ENCODE measurements at regions not wholly inside any gene's neighbourhood (a gene's known extent, or its start where the extent isn't known, plus 50 kb on each side); places are given as distances from the start of the nearest gene placed in this dataset.
"Not testable (repeated sequence)": the region's sequence is repeated elsewhere in the genome, so short reads cannot be mapped to it uniquely, and the experiment has no call there.

GRCh38 chr10:44278837-44279324 lies 106.0 kb downstream of the CXCL12 start:
- Histone ChIP-seq H3K27ac (ENCODE audit: control insufficient read depth, insufficient read depth, low read length) (no peak overlapping the region), H4K20me1 (ENCODE audit: control insufficient read depth, extremely low read depth, insufficient read depth, low read length) (no peaks in the 10 kb centered on the region), H3K4me2 (ENCODE audit: control insufficient read depth, extremely low read depth, insufficient read depth, low read depth, low read length) (no peak overlapping the region), H3K4me1 (ENCODE audit: control insufficient read depth, extremely low read depth, insufficient read depth, low read length) (no peaks in the 10 kb centered on the region), H3K9ac (ENCODE audit: control insufficient read depth, extremely low read depth, insufficient read depth, low read length) (no peak overlapping the region), H3K36me3 (ENCODE audit: control insufficient read depth in 2 of 2, extremely low read depth in 1 of 2, insufficient read depth in 2 of 2, low read length in 2 of 2) (no peaks in the 10 kb centered on the region), H3K4me3 (ENCODE audit: control insufficient read depth in 2 of 3, extremely low read depth in 1 of 3, insufficient read depth in 2 of 3, low read depth in 1 of 3, low read length in 3 of 3) (no peak overlapping the region), H3K79me2 (ENCODE audit: control insufficient read depth, insufficient read depth, low read length) (no peaks in the 10 kb centered on the region), H3K9me1 (ENCODE audit: control insufficient read depth, extremely low read depth, insufficient read depth, low read length) (no peaks in the 10 kb centered on the region), H3K9me3 (ENCODE audit: control insufficient read depth, low read depth, low read length) (no peaks in the 10 kb centered on the region), H2AFZ (ENCODE audit: control insufficient read depth, low read length) (no peak overlapping the region), H3K27me3 (ENCODE audit: control insufficient read depth, extremely low read depth, insufficient read depth, low read length) (no peaks in the 10 kb centered on the region)
- FAIRE-seq (no peak), DNase-seq (ENCODE audit: low read depth, low spot score) (no peak)
- dilution Hi-C loops (cut with MboI; ENCODE audit: extremely low pct_ligation_motif_present, low sequenced_read_pairs): no loop called here
- TF ChIP-seq CTCF (optimal IDR thresholded peaks at IDR 0.05 in 1 of 3, IDR thresholded peaks at IDR 0.05 in 1 of 3, conservative IDR thresholded peaks at IDR 0.05 in 1 of 3; ENCODE audit: extremely low read depth in 1 of 3, insufficient read depth in 2 of 3, low read length in 3 of 3) (no peak), EZH2 (IDR thresholded peaks at IDR 0.05; ENCODE audit: low read length) (no peak)

GRCh38 chr10:44268435-44268948 lies 116.4 kb downstream of the CXCL12 start:
- H2AFZ ChIP-seq (ENCODE audit: control insufficient read depth, low read length); H3K4me2 ChIP-seq (ENCODE audit: control insufficient read depth, extremely low read depth, insufficient read depth, low read depth, low read length); H3K79me2 ChIP-seq (ENCODE audit: control insufficient read depth, insufficient read depth, low read length); H3K4me3 ChIP-seq (ENCODE audit: control insufficient read depth in 2 of 3, extremely low read depth in 1 of 3, insufficient read depth in 2 of 3, low read depth in 1 of 3, low read length in 3 of 3); H4K20me1 ChIP-seq (ENCODE audit: control insufficient read depth, extremely low read depth, insufficient read depth, low read length); H3K9me3 ChIP-seq (ENCODE audit: control insufficient read depth, low read depth, low read length); dilution Hi-C loops (cut with MboI; ENCODE audit: extremely low pct_ligation_motif_present, low sequenced_read_pairs); H3K9ac ChIP-seq (ENCODE audit: control insufficient read depth, extremely low read depth, insufficient read depth, low read length); H3K36me3 ChIP-seq (ENCODE audit: control insufficient read depth in 2 of 2, extremely low read depth in 1 of 2, insufficient read depth in 2 of 2, low read length in 2 of 2); DNase-seq (ENCODE audit: low read depth, low spot score); H3K4me1 ChIP-seq (ENCODE audit: control insufficient read depth, extremely low read depth, insufficient read depth, low read length); H3K27ac ChIP-seq (ENCODE audit: control insufficient read depth, insufficient read depth, low read length); H3K27me3 ChIP-seq (ENCODE audit: control insufficient read depth, extremely low read depth, insufficient read depth, low read length); H3K9me1 ChIP-seq (ENCODE audit: control insufficient read depth, extremely low read depth, insufficient read depth, low read length); FAIRE-seq: not testable (repeated sequence)

GRCh38 chr10:44267007-44267406 lies 117.9 kb downstream of the CXCL12 start:
- Histone ChIP-seq H3K27ac (ENCODE audit: control insufficient read depth, insufficient read depth, low read length) (no peak overlapping the region), H3K9me3 (ENCODE audit: control insufficient read depth, low read depth, low read length) (no peaks in the 10 kb centered on the region)

More at GRCh38 chr10:44267007-44267406, 117.9 kb downstream of the CXCL12 start:
- Histone ChIP-seq H3K27me3 (ENCODE audit: control insufficient read depth, extremely low read depth, insufficient read depth, low read length) (no peaks in the 10 kb centered on the region), H3K4me3 (ENCODE audit: control insufficient read depth in 2 of 3, extremely low read depth in 1 of 3, insufficient read depth in 2 of 3, low read depth in 1 of 3, low read length in 3 of 3) (no peak overlapping the region), H3K36me3 (ENCODE audit: control insufficient read depth in 2 of 2, extremely low read depth in 1 of 2, insufficient read depth in 2 of 2, low read length in 2 of 2) (no peaks in the 10 kb centered on the region), H4K20me1 (ENCODE audit: control insufficient read depth, extremely low read depth, insufficient read depth, low read length) (no peaks in the 10 kb centered on the region), H3K79me2 (ENCODE audit: control insufficient read depth, insufficient read depth, low read length) (no peaks in the 10 kb centered on the region), H3K9ac (ENCODE audit: control insufficient read depth, extremely low read depth, insufficient read depth, low read length) (no peak overlapping the region), H3K9me1 (ENCODE audit: control insufficient read depth, extremely low read depth, insufficient read depth, low read length) (no peaks in the 10 kb centered on the region), H3K4me1 (ENCODE audit: control insufficient read depth, extremely low read depth, insufficient read depth, low read length) (no peaks in the 10 kb centered on the region), H2AFZ (ENCODE audit: control insufficient read depth, low read length) (no peak overlapping the region), H3K4me2 (ENCODE audit: control insufficient read depth, extremely low read depth, insufficient read depth, low read depth, low read length) (no peak overlapping the region)
- dilution Hi-C loops (cut with MboI; ENCODE audit: extremely low pct_ligation_motif_present, low sequenced_read_pairs): no loop called here
- TF ChIP-seq CTCF (optimal IDR thresholded peaks at IDR 0.05 in 1 of 3, IDR thresholded peaks at IDR 0.05 in 1 of 3, conservative IDR thresholded peaks at IDR 0.05 in 1 of 3; ENCODE audit: extremely low read depth in 1 of 3, insufficient read depth in 2 of 3, low read length in 3 of 3) (no peak), EZH2 (IDR thresholded peaks at IDR 0.05; ENCODE audit: low read length) (no peak)
- DNase-seq (ENCODE audit: low read depth, low spot score) (no peak), FAIRE-seq (no peak)
